ENCODE measurements at regions not wholly inside any gene's neighbourhood (a gene's known extent, or its start where the extent isn't known, plus 50 kb on each side); places are given as distances from the start of the nearest gene placed in this dataset.

- TF ChIP-seq POLR2AphosphoS5 (IDR thresholded peaks at IDR 0.05) (no peak), CTCF (IDR thresholded peaks at IDR 0.05 in 8 of 11, conservative IDR thresholded peaks at IDR 0.05 in 3 of 11) (no peak)
- H3K27me3 ChIP-seq (replicated peaks in 1 of 7): peaks cover 0 to 33% (median 0%) of the 10 kb centered on the region in 7 donors
- no peak overlapping the region for H3K4me3 ChIP-seq
- no peaks in the 10 kb centered on the region for H3K4me1 ChIP-seq
- H3K36me3 ChIP-seq: no peaks in the 10 kb centered on the region
- intact Hi-C loops (cut with DNase I; ENCODE audit: low total_unique reads): no loop called here
- peaks cover 0 to 3% (median 0%) of the 10 kb centered on the region in 8 donors for H3K9me3 ChIP-seq
- 45 to 52% (median 49%) methylated on average over 10 of the region's 10 CpGs for WGBS, 5 donors
- H3K27ac ChIP-seq: no peak overlapping the region
- no peak for DNase-seq
These were observed 317.5 kb upstream of the IGF1R start for GRCh38 chr15:98330692-98331435.

GRCh38 chr15:98331676-98332075 lies 316.7 kb upstream of the IGF1R start:
- Histone ChIP-seq H3K27ac (no peak overlapping the region), H3K27me3 (replicated peaks in 1 of 7) (peaks cover 0 to 29% (median 0%) of the 10 kb centered on the region in 7 donors), H3K4me3 (no peak overlapping the region), H3K36me3 (no peaks in the 10 kb centered on the region), H3K9me3 (no peaks in the 10 kb centered on the region), H3K4me1 (no peaks in the 10 kb centered on the region)
- WGBS, 5 donors: 88 to 97% (median 94%) methylated on average over 4 of the region's 4 CpGs
- intact Hi-C loops (cut with DNase I; ENCODE audit: low total_unique reads): no loop called here
- no peak for TF ChIP-seq POLR2A (IDR thresholded peaks at IDR 0.05)
- no peak for DNase-seq

GRCh38 chr15:98333251-98333650 lies 315.1 kb upstream of the IGF1R start:
- 74 to 85% (median 82%) methylated on average over 7 of the region's 7 CpGs for WGBS, 5 donors
- no peak overlapping the region for H3K27ac ChIP-seq
- H3K9me3 ChIP-seq: no peaks in the 10 kb centered on the region
- intact Hi-C loops (cut with DNase I; ENCODE audit: low total_unique reads): no loop called here
- peaks cover 0 to 22% (median 0%) of the 10 kb centered on the region in 7 donors for H3K27me3 ChIP-seq (replicated peaks in 1 of 7)
- H3K36me3 ChIP-seq: no peaks in the 10 kb centered on the region
- DNase-seq: no peak
- no peak overlapping the region for H3K4me3 ChIP-seq
- H3K4me1 ChIP-seq: no peaks in the 10 kb centered on the region
- TF ChIP-seq CTCF (IDR thresholded peaks at IDR 0.05 in 8 of 11, conservative IDR thresholded peaks at IDR 0.05 in 3 of 11): no peak
- TF ChIP-seq POLR2AphosphoS5 (IDR thresholded peaks at IDR 0.05): no peak
- TF ChIP-seq POLR2A (IDR thresholded peaks at IDR 0.05): no peak

- no peaks in the 10 kb centered on the region for H3K4me1 ChIP-seq
- H3K27me3 ChIP-seq (replicated peaks in 1 of 7): no peaks in the 10 kb centered on the region
- H3K4me3 ChIP-seq: no peak overlapping the region
- no peak overlapping the region for H3K27ac ChIP-seq
- WGBS, 5 donors: 88 to 96% (median 89%) methylated on average over 3 of the region's 3 CpGs
- H3K36me3 ChIP-seq: no peaks in the 10 kb centered on the region
- intact Hi-C loops (cut with DNase I; ENCODE audit: low total_unique reads): no loop called here
- TF ChIP-seq POLR2AphosphoS5 (IDR thresholded peaks at IDR 0.05) (no peak), CTCF (IDR thresholded peaks at IDR 0.05 in 8 of 11, conservative IDR thresholded peaks at IDR 0.05 in 3 of 11) (no peak), POLR2A (IDR thresholded peaks at IDR 0.05) (no peak)
- peaks cover 0 to 9% (median 0%) of the 10 kb centered on the region in 8 donors for H3K9me3 ChIP-seq
- no peak for DNase-seq
These were observed 305.4 kb upstream of the IGF1R start for GRCh38 chr15:98342911-98343310.

Data from spleen (tissue), 11 donors.